Naive thymus-derived CD4-positive, alpha-beta T cell (primary cell): ENCODE measurements at regions not wholly inside any gene's neighbourhood (a gene's known extent, or its start where the extent isn't known, plus 50 kb on each side); places are given as distances from the start of the nearest gene placed in this dataset.
"Not testable (repeated sequence)": the region's sequence is repeated elsewhere in the genome, so short reads cannot be mapped to it uniquely, and the experiment has no call there.

Experiments
- ATAC-seq: fragments of 150-1000 bp; cut with Tn5 transposase; 2 replicates; pipeline ENCODE4 v1.10.0; 2021; ENCODE audit warnings: mild to moderate bottlenecking, moderate library complexity
- CTCF ChIA-PET: fragments of 350-600 bp; sonication (Branson Sonifier 250); formaldehyde crosslinking; loops from one replicate; lab custom pipeline; 2021; ENCODE audit warnings: antibody characterized with exemption; lab: Charles Lee
- POLR2A ChIA-PET: fragments of 350-600 bp; sonication (Branson Sonifier 250); formaldehyde crosslinking; loops from one replicate; lab custom pipeline; 2021; ENCODE audit warnings: antibody characterized with exemption, inconsistent platforms; lab: Charles Lee
- DNase-seq, 9 donors: peaks; one replicate each; pipeline versions ENCODE4 v3.0.0 to v3.0.0-alpha.2; 2020 to 2022; ENCODE audit warnings: mixed read lengths in 1 of 9
- H3K27ac ChIP-seq: one replicate; pipeline ENCODE4 v1.7.0; 2013; ENCODE audit warnings: mild to moderate bottlenecking, low read depth, low read length, moderate library complexity
- H3K27me3 ChIP-seq, 2 donors: one replicate each; pipeline ENCODE4 v1.7.0; 2013; ENCODE audit warnings: low read length in 2 of 2, mild to moderate bottlenecking in 2 of 2, moderate library complexity in 2 of 2; ENCODE audit not compliant: control insufficient read depth in 2 of 2, insufficient read depth in 2 of 2
- H3K36me3 ChIP-seq, 3 experiments: 1 replicate in 2 of 3; 2 replicates in 1 of 3; pipeline ENCODE4 v1.7.0; 2013; ENCODE audit warnings: low read length in 3 of 3, mild to moderate bottlenecking in 3 of 3, moderate library complexity in 1 of 3; ENCODE audit not compliant: insufficient read depth in 3 of 3, control insufficient read depth in 2 of 3
- H3K4me1 ChIP-seq, 2 donors: one replicate each; pipeline ENCODE4 v1.7.0; 2013; ENCODE audit warnings: low read length in 2 of 2, mild to moderate bottlenecking in 2 of 2, moderate library complexity in 1 of 2; ENCODE audit not compliant: control insufficient read depth in 2 of 2, insufficient read depth in 2 of 2
- H3K4me3 ChIP-seq: 2 replicates; pipeline ENCODE4 v1.7.0; 2013; ENCODE audit warnings: mild to moderate bottlenecking, low read length
- H3K9me3 ChIP-seq, 3 experiments: 1 replicate in 2 of 3; 2 replicates in 1 of 3; pipeline ENCODE4 v1.7.0; 2013; ENCODE audit warnings: low read length in 3 of 3; ENCODE audit not compliant: control insufficient read depth in 2 of 3
- H3K27ac Mint-ChIP-seq, 9 donors: one replicate each; pipeline ENCODE4 v1.8.0; 2020 to 2022; ENCODE audit warnings: mixed read lengths in 9 of 9, mild to moderate bottlenecking in 8 of 9, moderate library complexity in 5 of 9, inconsistent platforms in 2 of 9
- H3K27me3 Mint-ChIP-seq, 5 donors: one replicate each; pipeline ENCODE4 v1.8.0; 2021 to 2022; ENCODE audit warnings: mixed read lengths in 5 of 5, mild to moderate bottlenecking in 1 of 5
- H3K36me3 Mint-ChIP-seq, 5 donors: one replicate each; pipeline ENCODE4 v1.8.0; 2020 to 2022; ENCODE audit warnings: mixed read lengths in 5 of 5, mild to moderate bottlenecking in 3 of 5, inconsistent platforms in 1 of 5
- H3K4me1 Mint-ChIP-seq, 7 donors: one replicate each; pipeline ENCODE4 v1.8.0; 2020 to 2022; ENCODE audit warnings: mixed read lengths in 7 of 7, mild to moderate bottlenecking in 3 of 7, inconsistent platforms in 1 of 7
- H3K4me3 Mint-ChIP-seq, 10 donors: one replicate each; pipeline ENCODE4 v1.8.0; 2020 to 2022; ENCODE audit warnings: mild to moderate bottlenecking in 10 of 10, mixed read lengths in 10 of 10, moderate library complexity in 6 of 10, inconsistent platforms in 2 of 10
- H3K9me3 Mint-ChIP-seq, 11 donors: one replicate each; pipeline ENCODE4 v1.8.0; 2020 to 2022; ENCODE audit warnings: mixed read lengths in 11 of 11, mild to moderate bottlenecking in 4 of 11, inconsistent platforms in 1 of 11, moderate library complexity in 1 of 11
- intact Hi-C, 2 donors: fragments of 100-400 bp; cut with micrococcal nuclease; formaldehyde crosslinking; loops; one replicate each; pipeline ENCODE4 v1.15.1; 2023

DNA sequence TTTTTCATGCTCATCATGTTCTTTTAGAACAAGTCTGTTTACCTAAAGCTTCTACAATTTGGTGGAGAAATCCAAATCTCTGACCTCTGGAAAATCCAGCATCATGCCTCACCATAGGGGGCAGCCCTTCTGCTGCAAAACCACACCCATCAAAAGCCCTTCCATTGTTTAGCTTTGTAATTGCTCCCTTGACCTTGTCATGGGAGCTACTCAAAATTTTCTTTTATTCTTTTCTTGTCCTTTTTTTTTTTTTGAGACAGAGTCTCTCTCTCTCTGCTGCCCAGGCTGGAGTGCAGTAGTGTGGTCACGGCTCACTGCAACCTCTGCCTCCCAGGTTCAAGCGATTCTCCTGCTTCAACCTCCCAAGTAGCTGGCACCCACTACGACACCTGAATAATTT is 234.4 kb downstream of the NEBL start:
- H3K27ac ChIP-seq: no peak overlapping the region
- Mint-ChIP-seq H3K27ac (no peak overlapping the region), H3K4me3 (no peak overlapping the region), H3K9me3 (peaks cover 0 to 23% (median 6%) of the 10 kb centered on the region in 11 donors), H3K36me3 (no peaks in the 10 kb centered on the region), H3K4me1 (no peaks in the 10 kb centered on the region), H3K27me3 (no peaks in the 10 kb centered on the region)
- intact Hi-C loops: no loop called here
- DNase-seq (no peak), ATAC-seq (no peak)
- CTCF ChIA-PET: no interaction called here
- no peak overlapping the region for H3K4me3 ChIP-seq
- no peaks in the 10 kb centered on the region for H3K4me1 ChIP-seq
- no peaks in the 10 kb centered on the region for H3K9me3 ChIP-seq
- POLR2A ChIA-PET: no interaction called here
- no peaks in the 10 kb centered on the region for H3K36me3 ChIP-seq
- no peaks in the 10 kb centered on the region for H3K27me3 ChIP-seq

GRCh38 chr10:20659225-20659624 is 237.9 kb downstream of the NEBL start:
- Histone ChIP-seq H3K4me3 (no peak overlapping the region), H3K27me3 (no peaks in the 10 kb centered on the region), H3K27ac (no peak overlapping the region), H3K9me3 (no peaks in the 10 kb centered on the region), H3K4me1 (no peaks in the 10 kb centered on the region), H3K36me3 (no peaks in the 10 kb centered on the region)
- no peaks in the 10 kb centered on the region for H3K36me3 Mint-ChIP-seq
- ChIA-PET POLR2A (no interaction called here), CTCF (no interaction called here)
- no peaks in the 10 kb centered on the region for H3K27me3 Mint-ChIP-seq
- intact Hi-C loops: no loop called here
- H3K9me3 Mint-ChIP-seq: peaks cover 0 to 21% (median 8%) of the 10 kb centered on the region in 11 donors
- no peak overlapping the region for H3K27ac Mint-ChIP-seq
- no peak overlapping the region for H3K4me3 Mint-ChIP-seq
- no peak for DNase-seq
- no peak for ATAC-seq
- H3K4me1 Mint-ChIP-seq: no peaks in the 10 kb centered on the region

GRCh38 chr10:20658158-20658557 is 239.0 kb downstream of the NEBL start:
- Mint-ChIP-seq H3K27me3 (no peaks in the 10 kb centered on the region), H3K4me1 (no peaks in the 10 kb centered on the region), H3K36me3 (no peaks in the 10 kb centered on the region), H3K9me3 (peaks cover 0 to 26% (median 6%) of the 10 kb centered on the region in 11 donors), H3K4me3 (no peak overlapping the region), H3K27ac (no peak overlapping the region)
- Histone ChIP-seq H3K4me1 (no peaks in the 10 kb centered on the region), H3K27ac (no peak overlapping the region), H3K9me3 (no peaks in the 10 kb centered on the region), H3K36me3 (no peaks in the 10 kb centered on the region), H3K27me3 (no peaks in the 10 kb centered on the region), H3K4me3 (no peak overlapping the region)
- ChIA-PET POLR2A (no interaction called here), CTCF (no interaction called here)
- intact Hi-C loops: no loop called here
- ATAC-seq: no peak
- DNase-seq: no peak

GRCh38 chr10:20656886-20657285 is 240.2 kb downstream of the NEBL start:
- intact Hi-C loops: no loop called here

GRCh38 chr10:20652424-20652823 is 244.7 kb downstream of the NEBL start:
- H3K27me3 ChIP-seq, intact Hi-C loops, H3K27ac ChIP-seq, H3K4me3 ChIP-seq, H3K27me3 Mint-ChIP-seq, H3K4me3 Mint-ChIP-seq, H3K27ac Mint-ChIP-seq, DNase-seq, H3K36me3 Mint-ChIP-seq, H3K4me1 Mint-ChIP-seq, H3K36me3 ChIP-seq, POLR2A ChIA-PET, CTCF ChIA-PET, H3K9me3 ChIP-seq, ATAC-seq, H3K4me1 ChIP-seq: not testable (repeated sequence)
- peaks cover 0 to 19% (median 8%) of the 10 kb centered on the region in 11 donors for H3K9me3 Mint-ChIP-seq

More at GRCh38 chr10:20656886-20657285, 240.2 kb downstream of the NEBL start:
- ChIA-PET POLR2A (no interaction called here), CTCF (no interaction called here)
- Mint-ChIP-seq H3K4me3 (no peak overlapping the region), H3K27me3 (no peaks in the 10 kb centered on the region), H3K36me3 (no peaks in the 10 kb centered on the region), H3K4me1 (no peaks in the 10 kb centered on the region), H3K27ac (no peak overlapping the region), H3K9me3 (peaks cover 2 to 22% (median 5%) of the 10 kb centered on the region in 11 donors)
- Histone ChIP-seq H3K27ac (no peak overlapping the region), H3K4me1 (no peaks in the 10 kb centered on the region), H3K27me3 (no peaks in the 10 kb centered on the region), H3K9me3 (no peaks in the 10 kb centered on the region), H3K36me3 (no peaks in the 10 kb centered on the region), H3K4me3 (no peak overlapping the region)
- ATAC-seq: no peak
- DNase-seq: no peak

DNA sequence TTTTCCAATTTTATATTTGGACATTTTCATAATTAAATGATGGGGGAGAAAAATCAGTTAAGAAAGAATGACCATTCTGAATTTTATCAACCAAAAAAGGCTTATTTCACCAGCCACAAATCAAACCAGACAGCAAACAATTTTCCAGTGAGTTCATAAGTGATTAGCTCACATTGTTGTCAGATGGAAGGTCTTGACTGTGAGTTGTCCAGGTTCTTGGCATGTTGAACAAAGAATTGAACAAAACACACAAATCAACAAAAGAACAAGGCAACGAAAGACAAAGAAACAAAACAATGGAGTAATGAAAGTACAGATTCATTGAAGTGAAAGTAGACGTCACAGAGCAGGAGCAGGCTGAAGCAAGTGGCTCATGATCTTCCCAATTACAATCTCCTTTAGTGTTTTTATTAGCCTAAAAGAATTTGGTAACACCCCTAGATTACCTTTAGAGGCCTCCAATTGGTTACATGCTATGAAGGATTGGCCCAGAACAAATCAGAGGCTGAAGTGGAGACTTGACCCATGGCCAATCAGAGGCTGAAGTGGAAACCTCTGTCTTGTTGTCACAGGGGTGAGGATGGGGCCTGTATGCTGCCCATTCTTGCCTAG is 248.7 kb downstream of the NEBL start:
- Histone ChIP-seq H3K27me3 (no peaks in the 10 kb centered on the region), H3K27ac (no peak overlapping the region), H3K9me3 (no peaks in the 10 kb centered on the region), H3K4me3 (no peak overlapping the region), H3K4me1 (no peaks in the 10 kb centered on the region), H3K36me3 (no peaks in the 10 kb centered on the region)
- Mint-ChIP-seq H3K9me3 (peaks cover 0 to 10% (median 5%) of the 10 kb centered on the region in 11 donors), H3K36me3 (no peaks in the 10 kb centered on the region), H3K27ac (no peak overlapping the region), H3K27me3 (peaks cover 0 to 5% (median 0%) of the 10 kb centered on the region in 5 donors), H3K4me3 (no peak overlapping the region), H3K4me1 (no peaks in the 10 kb centered on the region)
- ATAC-seq (no peak), DNase-seq (no peak)
- intact Hi-C loops: no loop called here
- POLR2A ChIA-PET: no interaction called here
- CTCF ChIA-PET: no interaction called here

GRCh38 chr10:20647756-20648155 is 249.4 kb downstream of the NEBL start:
- Mint-ChIP-seq H3K4me3 (no peak overlapping the region), H3K9me3 (peaks cover 0 to 7% (median 5%) of the 10 kb centered on the region in 11 donors), H3K4me1 (no peaks in the 10 kb centered on the region), H3K27ac (no peak overlapping the region), H3K27me3 (peaks cover 0 to 5% (median 0%) of the 10 kb centered on the region in 5 donors), H3K36me3 (no peaks in the 10 kb centered on the region)
- no peaks in the 10 kb centered on the region for H3K9me3 ChIP-seq
- no peak overlapping the region for H3K4me3 ChIP-seq
- no peaks in the 10 kb centered on the region for H3K36me3 ChIP-seq
- CTCF ChIA-PET: no interaction called here
- POLR2A ChIA-PET: no interaction called here
- no peaks in the 10 kb centered on the region for H3K27me3 ChIP-seq
- no peak overlapping the region for H3K27ac ChIP-seq
- DNase-seq (no peak), ATAC-seq (no peak)
- H3K4me1 ChIP-seq: no peaks in the 10 kb centered on the region
- intact Hi-C loops: no loop called here
